HG02588 (cell line): ENCODE measurements at regions not wholly inside any gene's neighbourhood (a gene's known extent, or its start where the extent isn't known, plus 50 kb on each side); places are given as distances from the start of the nearest gene placed in this dataset.
"Not testable (repeated sequence)": the region's sequence is repeated elsewhere in the genome, so short reads cannot be mapped to it uniquely, and the experiment has no call there.

Experiments used
- ATAC-seq: cut with Tn5 transposase; IDR thresholded peaks from one replicate; pipeline ENCODE4 v1.9.1; 2021; ENCODE audit warnings: mild to moderate bottlenecking, moderate library complexity; ENCODE audit not compliant: unreplicated experiment

- not testable (repeated sequence) for ATAC-seq
Observed at GRCh38 chr6:57708061-57708460, 390.6 kb downstream of the PRIM2 start.

- ATAC-seq = not testable (repeated sequence)
Observed at GRCh38 chr6:57722546-57722945, 405.1 kb downstream of the PRIM2 start.

- ATAC-seq = not testable (repeated sequence)
Observed at GRCh38 chr6:57723815-57724401, 406.5 kb downstream of the PRIM2 start.

GRCh38 chr6:57729407-57729806 lies 412.0 kb downstream of the PRIM2 start:
- ATAC-seq = not testable (repeated sequence)

GRCh38 chr6:57730726-57731125 lies 413.3 kb downstream of the PRIM2 start:
- ATAC-seq = not testable (repeated sequence)

GRCh38 chr6:57747716-57748115 lies 430.3 kb downstream of the PRIM2 start:
- not testable (repeated sequence) for ATAC-seq

GRCh38 chr6:57759850-57760249 lies 442.4 kb downstream of the PRIM2 start:
- ATAC-seq = not testable (repeated sequence)

- ATAC-seq = not testable (repeated sequence)
Observed at GRCh38 chr6:57792720-57793397, 475.4 kb downstream of the PRIM2 start.

GRCh38 chr6:57793398-57793762 lies 475.9 kb downstream of the PRIM2 start:
- not testable (repeated sequence) for ATAC-seq

GRCh38 chr6:57799703-57800479 lies 482.5 kb downstream of the PRIM2 start:
- ATAC-seq = not testable (repeated sequence)

- not testable (repeated sequence) for ATAC-seq
Observed at GRCh38 chr6:57808581-57808980, 491.2 kb downstream of the PRIM2 start.

GRCh38 chr6:57809454-57809853 lies 492.0 kb downstream of the PRIM2 start:
- ATAC-seq = not testable (repeated sequence)

GRCh38 chr6:57813271-57814075 lies 496.0 kb downstream of the PRIM2 start:
- not testable (repeated sequence) for ATAC-seq

- ATAC-seq = not testable (repeated sequence)
Observed at GRCh38 chr6:57815826-57816225, 498.4 kb downstream of the PRIM2 start.

GRCh38 chr6:57821325-57821724 lies 503.9 kb downstream of the PRIM2 start:
- ATAC-seq = not testable (repeated sequence)

GRCh38 chr6:57822448-57822847 lies 505.0 kb downstream of the PRIM2 start:
- ATAC-seq = not testable (repeated sequence)

GRCh38 chr6:57822896-57823358 lies 505.5 kb downstream of the PRIM2 start:
- ATAC-seq = no peak

- ATAC-seq = not testable (repeated sequence)
Observed at GRCh38 chr6:57837622-57838209, 520.3 kb downstream of the PRIM2 start.

- ATAC-seq = not testable (repeated sequence)
Observed at GRCh38 chr6:57841551-57841950, 524.1 kb downstream of the PRIM2 start.

- not testable (repeated sequence) for ATAC-seq
Observed at GRCh38 chr6:57853745-57854407, 536.4 kb downstream of the PRIM2 start.
